Gastroesophageal sphincter (tissue), 3 donors: ENCODE measurements at regions not wholly inside any gene's neighbourhood (a gene's known extent, or its start where the extent isn't known, plus 50 kb on each side); places are given as distances from the start of the nearest gene placed in this dataset.
"Not testable (repeated sequence)": the region's sequence is repeated elsewhere in the genome, so short reads cannot be mapped to it uniquely, and the experiment has no call there.

Source experiments
- EP300 ChIP-seq: sonication (generic); formaldehyde crosslinking; IDR thresholded peaks from one replicate; pipeline ENCODE4 v1.6.1; 2017; ENCODE audit warnings: antibody characterized with exemption, mild to moderate bottlenecking
- POLR2A ChIP-seq, 2 donors: fragments of 450-650 bp; IDR thresholded peaks; one replicate each; pipeline ENCODE4 v1.6.1; 2017; ENCODE audit warnings: antibody characterized with exemption in 2 of 2, mild to moderate bottlenecking in 2 of 2, moderate library complexity in 1 of 2
- POLR2AphosphoS5 ChIP-seq: sonication (generic); formaldehyde crosslinking; IDR thresholded peaks from one replicate; pipeline ENCODE4 v1.6.1; 2017; ENCODE audit warnings: antibody characterized with exemption
- TF ChIP-seq, protein P1 (sequence below), 4 experiments: fragments of 200-600 bp in 2 of 4; fragments of 450-650 bp in 2 of 4; sonication (generic) in 1 of 4; IDR thresholded peaks; one replicate each; pipeline ENCODE4 v1.5.1; 2017 to 2019; ENCODE audit warnings: antibody characterized with exemption in 4 of 4, mild to moderate bottlenecking in 2 of 4, moderate library complexity in 2 of 4

DNA sequence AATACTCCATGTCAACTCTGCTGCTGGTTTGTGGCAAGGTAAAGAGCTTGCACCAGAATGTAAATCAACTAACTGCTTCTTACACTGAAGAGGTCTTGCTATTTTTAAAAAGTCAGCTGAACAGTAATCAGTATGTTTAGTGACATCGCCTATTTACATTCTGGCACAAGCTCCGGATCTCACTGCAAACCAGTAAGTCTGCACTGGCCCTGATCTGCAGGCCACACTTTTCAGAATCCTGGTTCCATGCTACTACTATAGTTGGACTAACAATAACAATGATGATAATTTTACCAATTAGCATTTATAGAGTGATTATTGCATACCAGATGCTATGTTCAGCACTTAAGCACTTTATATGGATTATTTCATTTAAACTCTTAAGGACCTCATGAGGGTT, 4792.9 kb upstream of the OR11H1 start:
- TF ChIP-seq, protein P1, sequence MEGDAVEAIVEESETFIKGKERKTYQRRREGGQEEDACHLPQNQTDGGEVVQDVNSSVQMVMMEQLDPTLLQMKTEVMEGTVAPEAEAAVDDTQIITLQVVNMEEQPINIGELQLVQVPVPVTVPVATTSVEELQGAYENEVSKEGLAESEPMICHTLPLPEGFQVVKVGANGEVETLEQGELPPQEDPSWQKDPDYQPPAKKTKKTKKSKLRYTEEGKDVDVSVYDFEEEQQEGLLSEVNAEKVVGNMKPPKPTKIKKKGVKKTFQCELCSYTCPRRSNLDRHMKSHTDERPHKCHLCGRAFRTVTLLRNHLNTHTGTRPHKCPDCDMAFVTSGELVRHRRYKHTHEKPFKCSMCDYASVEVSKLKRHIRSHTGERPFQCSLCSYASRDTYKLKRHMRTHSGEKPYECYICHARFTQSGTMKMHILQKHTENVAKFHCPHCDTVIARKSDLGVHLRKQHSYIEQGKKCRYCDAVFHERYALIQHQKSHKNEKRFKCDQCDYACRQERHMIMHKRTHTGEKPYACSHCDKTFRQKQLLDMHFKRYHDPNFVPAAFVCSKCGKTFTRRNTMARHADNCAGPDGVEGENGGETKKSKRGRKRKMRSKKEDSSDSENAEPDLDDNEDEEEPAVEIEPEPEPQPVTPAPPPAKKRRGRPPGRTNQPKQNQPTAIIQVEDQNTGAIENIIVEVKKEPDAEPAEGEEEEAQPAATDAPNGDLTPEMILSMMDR (IDR thresholded peaks at IDR 0.05), result not testable (repeated sequence)
- not testable (repeated sequence) for TF ChIP-seq POLR2AphosphoS5; EP300; POLR2A (IDR thresholded peaks at IDR 0.05)
